HEK293T (cell line): ENCODE measurements at regions not wholly inside any gene's neighbourhood (a gene's known extent, or its start where the extent isn't known, plus 50 kb on each side); places are given as distances from the start of the nearest gene placed in this dataset.

Experiments
- CTCF ChIA-PET: fragments of 350-600 bp; formaldehyde crosslinking; extraction: SDS; loops from one replicate; lab custom pipeline; 2021; ENCODE audit warnings: antibody characterized with exemption, inconsistent platforms; lab: Yijun Ruan, JAX
- POLR2A ChIA-PET: fragments of 350-600 bp; formaldehyde crosslinking; extraction: SDS; loops from one replicate; lab custom pipeline; 2020; ENCODE audit warnings: antibody characterized with exemption, inconsistent platforms; lab: Yijun Ruan, JAX
- DNase-seq: peaks from one replicate; pipeline ENCODE4 v3.0.0; 2012; ENCODE audit warnings: mixed read lengths; ENCODE audit errors: extremely low spot score
- ARNT ChIP-seq: fragments of 450-650 bp; IDR thresholded peaks from 2 replicates; pipeline ENCODE4 v1.6.1; 2017; ENCODE audit warnings: mild to moderate bottlenecking
- BHLHE40 ChIP-seq: fragments of 450-650 bp; IDR thresholded peaks from 2 replicates; pipeline ENCODE4 v1.6.1; 2016; ENCODE audit warnings: mild to moderate bottlenecking, moderate library complexity, borderline replicate concordance
- CTBP1 ChIP-seq: fragments of 450-650 bp; IDR thresholded peaks from 2 replicates; pipeline ENCODE4 v1.6.1; 2016; ENCODE audit warnings: borderline replicate concordance
- ELF4 ChIP-seq: fragments of 450-650 bp; IDR thresholded peaks from 2 replicates; pipeline ENCODE4 v1.6.1; 2017; ENCODE audit warnings: antibody characterized with exemption
- FOXA1 ChIP-seq: fragments of 450-650 bp; IDR thresholded peaks from 2 replicates; pipeline ENCODE4 v1.6.1; 2016; ENCODE audit warnings: mild to moderate bottlenecking
- FOXK2 ChIP-seq: fragments of 450-650 bp; IDR thresholded peaks from 2 replicates; pipeline ENCODE4 v1.6.1; 2016; ENCODE audit warnings: mild to moderate bottlenecking
- FOXM1 ChIP-seq: fragments of 450-650 bp; IDR thresholded peaks from 2 replicates; pipeline ENCODE4 v1.6.1; 2017; ENCODE audit warnings: mild to moderate bottlenecking, borderline replicate concordance
- HDGF ChIP-seq: fragments of 450-650 bp; IDR thresholded peaks from 2 replicates; pipeline ENCODE4 v1.6.1; 2017; ENCODE audit warnings: antibody characterized with exemption, borderline replicate concordance
- L3MBTL2 ChIP-seq: fragments of 450-650 bp; conservative IDR thresholded peaks from 2 replicates; pipeline ENCODE4 v1.6.1; 2016; ENCODE audit warnings: mild to moderate bottlenecking
- LEF1 ChIP-seq: fragments of 450-650 bp; IDR thresholded peaks from 2 replicates; pipeline ENCODE4 v1.6.1; 2017; ENCODE audit warnings: mild to moderate bottlenecking, borderline replicate concordance
- NFRKB ChIP-seq: fragments of 450-650 bp; IDR thresholded peaks from 2 replicates; pipeline ENCODE4 v1.6.1; 2016; ENCODE audit warnings: mild to moderate bottlenecking, moderate library complexity
- SP1 ChIP-seq: fragments of 450-650 bp; IDR thresholded peaks from 2 replicates; pipeline ENCODE4 v1.6.1; 2017
- SUZ12 ChIP-seq: fragments of 450-650 bp; IDR thresholded peaks from 2 replicates; pipeline ENCODE4 v1.6.1; 2016; ENCODE audit warnings: mild to moderate bottlenecking
- TARDBP ChIP-seq: fragments of 450-650 bp; IDR thresholded peaks from 2 replicates; pipeline ENCODE4 v1.6.1; 2016
- ZNF384 ChIP-seq: fragments of 450-650 bp; IDR thresholded peaks from 2 replicates; pipeline ENCODE4 v1.6.1; 2016
- TF ChIP-seq, protein P1 (sequence below): fragments of 450-650 bp; IDR thresholded peaks from 2 replicates; pipeline ENCODE4 v1.6.1; 2016

DNA sequence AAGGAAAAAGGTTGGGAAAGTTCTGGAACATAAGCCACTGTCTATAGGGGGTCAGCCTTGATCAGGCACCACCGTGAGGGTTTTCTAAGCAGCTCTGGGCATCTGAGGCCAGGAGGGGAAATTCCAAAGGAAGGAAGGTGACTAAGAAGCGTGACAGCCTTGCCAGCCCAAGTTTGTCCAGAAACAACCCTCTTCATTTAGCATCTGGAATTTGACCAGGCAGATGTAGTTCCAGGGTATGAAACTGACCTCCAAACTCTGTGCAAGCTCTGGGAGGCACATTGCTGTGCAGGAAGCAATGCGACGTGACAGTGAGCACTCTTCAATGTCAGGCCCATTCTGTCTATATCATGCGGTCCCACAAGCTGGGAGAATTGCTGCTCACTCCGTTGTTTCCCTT is 85.4 kb upstream of the TPM1 start:
- ChIA-PET CTCF (no interaction called here), POLR2A (no interaction called here)
- TF ChIP-seq FOXA1 (no peak), SP1 (no peak), FOXM1 (no peak), NFRKB (no peak), TARDBP (no peak), ELF4 (no peak)
- TF ChIP-seq, protein P1, sequence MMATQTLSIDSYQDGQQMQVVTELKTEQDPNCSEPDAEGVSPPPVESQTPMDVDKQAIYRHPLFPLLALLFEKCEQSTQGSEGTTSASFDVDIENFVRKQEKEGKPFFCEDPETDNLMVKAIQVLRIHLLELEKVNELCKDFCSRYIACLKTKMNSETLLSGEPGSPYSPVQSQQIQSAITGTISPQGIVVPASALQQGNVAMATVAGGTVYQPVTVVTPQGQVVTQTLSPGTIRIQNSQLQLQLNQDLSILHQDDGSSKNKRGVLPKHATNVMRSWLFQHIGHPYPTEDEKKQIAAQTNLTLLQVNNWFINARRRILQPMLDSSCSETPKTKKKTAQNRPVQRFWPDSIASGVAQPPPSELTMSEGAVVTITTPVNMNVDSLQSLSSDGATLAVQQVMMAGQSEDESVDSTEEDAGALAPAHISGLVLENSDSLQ: no peak
- DNase-seq: no peak

DNA sequence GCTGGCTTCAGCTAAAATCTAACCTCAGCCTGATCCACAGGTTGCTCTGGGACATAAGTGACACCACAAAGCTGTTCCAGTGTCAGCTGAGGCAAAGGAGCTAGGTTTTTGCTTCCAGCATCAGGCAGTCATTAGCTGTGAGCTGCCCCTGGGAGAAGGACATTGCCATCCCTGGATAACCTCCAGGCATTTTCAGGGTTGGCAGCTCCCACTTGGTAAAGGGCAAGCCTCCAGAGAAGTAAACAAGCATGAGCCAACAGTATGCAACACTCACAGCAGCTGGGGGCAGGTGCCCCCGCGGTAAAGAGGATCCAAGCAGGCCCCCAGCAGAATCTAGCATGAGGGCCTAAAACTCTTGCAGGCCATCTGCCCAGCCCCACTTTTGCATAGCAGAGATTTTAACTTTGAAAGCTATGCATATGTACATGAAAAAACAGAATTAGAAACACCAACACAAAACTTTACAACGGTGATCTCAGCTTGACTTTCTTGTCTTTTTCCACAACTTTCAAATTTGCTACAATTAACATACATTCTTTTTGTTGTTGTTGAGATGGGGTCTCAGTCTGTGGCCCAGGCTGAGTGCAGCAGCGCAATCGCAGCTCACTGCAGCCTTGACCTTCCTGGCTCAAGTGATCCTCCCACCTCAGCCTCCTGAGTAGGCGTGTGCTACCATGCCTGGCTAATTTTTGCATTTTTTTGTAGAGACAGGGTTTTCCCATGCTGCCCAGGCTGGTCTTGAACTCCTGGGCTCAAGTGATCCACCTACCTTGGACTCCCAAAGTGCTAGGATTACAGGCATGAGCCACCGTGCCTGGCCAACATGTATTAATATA is 83.8 kb upstream of the TPM1 start:
- CTCF ChIA-PET: interaction anchor here (0.6 kb wide), 1 partner anchor 556 kb away, joined by 3 read pairs; no protein-coding TSS in a partner anchor

DNA sequence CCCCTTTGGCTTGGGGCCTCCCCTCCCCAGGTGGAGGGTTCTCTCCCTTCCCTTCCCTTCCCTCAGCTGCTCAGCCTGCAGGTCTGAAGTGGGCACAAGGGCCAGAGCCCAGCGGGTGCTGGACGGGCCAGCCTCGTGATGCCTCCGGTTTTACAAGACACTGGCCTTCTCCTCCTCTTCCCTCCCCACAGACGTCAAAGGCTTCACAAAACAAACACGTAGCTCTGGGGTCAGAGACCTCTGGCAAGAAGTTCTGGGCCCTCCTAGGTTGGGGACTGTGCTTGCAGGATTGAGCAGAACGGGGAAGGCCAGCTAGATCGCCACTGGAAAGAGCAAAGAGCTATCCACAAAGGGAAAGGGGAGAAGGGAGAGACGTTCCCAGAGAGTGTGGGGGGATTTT is 81.4 kb upstream of the TPM1 start:
- DNase-seq: no peak
- TF ChIP-seq LEF1 (no peak), ARNT (no peak), L3MBTL2 (no peak), FOXA1 (no peak), FOXM1 (no peak), CTBP1 (no peak), TARDBP (no peak), NFRKB (no peak), SP1 (no peak), BHLHE40 (no peak), ELF4 (no peak), HDGF (no peak), ZNF384 (no peak), FOXK2 (no peak), SUZ12 (no peak)
- TF ChIP-seq, protein P1: no peak
- ChIA-PET POLR2A (no interaction called here), CTCF (no interaction called here)

More for the DNA sequence above, 83.8 kb upstream of the TPM1 start:
- POLR2A ChIA-PET: no interaction called here
- TF ChIP-seq L3MBTL2 (no peak), SUZ12 (no peak), TARDBP (no peak), CTBP1 (no peak), BHLHE40 (no peak), HDGF (no peak), ELF4 (no peak), FOXM1 (no peak)
- TF ChIP-seq, protein P1: no peak
- no peak for DNase-seq

DNA sequence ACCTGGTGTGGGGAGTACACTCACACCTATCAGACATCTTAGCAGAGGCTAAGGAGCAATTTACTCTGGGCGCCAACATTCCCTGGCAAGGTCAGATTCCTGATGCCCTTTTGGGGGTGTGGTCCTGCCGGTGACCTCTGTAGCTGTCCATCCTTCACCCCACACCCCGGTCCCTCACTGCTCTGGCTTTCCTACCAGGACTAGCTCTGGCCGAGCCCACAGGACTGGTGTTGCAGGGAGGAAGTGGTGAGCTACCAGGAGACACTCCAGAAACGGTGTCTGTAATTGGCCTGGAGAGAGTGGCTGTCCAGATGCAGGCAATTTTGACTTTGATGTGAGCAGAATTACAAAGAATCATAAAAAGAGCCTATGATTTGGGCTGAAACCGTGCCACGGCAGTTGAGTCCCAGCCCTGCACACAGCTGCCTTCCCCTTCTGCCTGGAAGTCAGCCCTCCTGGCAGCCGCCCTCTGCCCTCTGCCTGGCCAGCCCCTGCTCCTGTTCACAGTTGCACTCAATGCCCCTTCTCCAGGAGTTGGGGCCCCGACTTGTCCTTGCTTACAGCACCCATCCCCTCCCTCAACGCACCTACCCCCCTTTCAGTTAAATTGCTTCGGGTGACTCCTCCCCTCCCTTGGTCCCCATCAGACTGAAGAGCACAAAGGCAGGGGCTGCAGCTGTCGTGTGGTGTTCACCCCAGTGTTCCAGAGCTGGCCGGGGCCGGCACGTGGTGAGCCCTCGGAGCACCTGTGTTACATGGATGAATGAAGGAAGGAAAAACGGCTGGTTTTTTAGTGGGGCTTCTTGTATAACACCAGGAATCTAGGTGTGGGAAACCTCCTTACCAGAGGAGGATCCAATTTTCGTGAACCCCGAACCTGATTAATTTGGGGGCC is 80.2 kb upstream of the TPM1 start:
- ChIA-PET POLR2A (no interaction called here), CTCF (no interaction called here)
- no peak for TF ChIP-seq CTBP1
- TF ChIP-seq L3MBTL2: no peak
- TF ChIP-seq, protein P1: no peak
- TF ChIP-seq FOXK2: no peak
- no peak for TF ChIP-seq SP1
- no peak for TF ChIP-seq ELF4
- TF ChIP-seq BHLHE40: no peak
- no peak for TF ChIP-seq SUZ12
- TF ChIP-seq ARNT: no peak
- no peak for TF ChIP-seq ZNF384
- no peak for TF ChIP-seq TARDBP
- no peak for TF ChIP-seq FOXM1
- TF ChIP-seq NFRKB: no peak
- TF ChIP-seq FOXA1: no peak
- no peak for TF ChIP-seq LEF1
- no peak for TF ChIP-seq HDGF
- no peak for DNase-seq

DNA sequence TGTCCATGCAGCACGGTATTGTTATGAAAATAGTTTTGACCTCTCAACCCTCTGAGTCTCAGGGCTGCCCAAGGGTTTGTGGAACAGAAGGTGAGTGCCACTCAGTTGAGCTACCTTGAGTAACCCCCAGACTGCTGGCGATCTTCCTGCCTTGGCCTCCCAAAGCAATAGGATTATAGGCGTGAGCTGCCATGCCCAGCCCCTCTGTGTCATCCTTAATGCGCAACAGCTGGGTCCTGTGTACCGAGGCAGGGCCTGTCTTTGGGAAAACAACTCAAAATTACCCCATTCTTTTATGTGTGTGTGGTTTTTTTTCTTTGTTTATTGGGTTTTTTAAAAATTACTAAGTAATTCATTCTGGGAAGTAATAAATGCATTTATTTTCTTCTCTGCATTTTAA is 78.3 kb upstream of the TPM1 start:
- TF ChIP-seq CTBP1: no peak
- TF ChIP-seq, protein P1: no peak
- no peak for TF ChIP-seq ARNT
- no peak for TF ChIP-seq SP1
- CTCF ChIA-PET: interaction anchor here (0.6 kb wide), 1 partner anchor 222 kb away, joined by 6 read pairs; no protein-coding TSS in a partner anchor
- POLR2A ChIA-PET: interaction anchor here (1.4 kb wide), 1 partner anchor 24 kb away, joined by 3 read pairs; no protein-coding TSS in a partner anchor
- no peak for DNase-seq
